MV-4-11 (cell line): ENCODE measurements at regions not wholly inside any gene's neighbourhood (a gene's known extent, or its start where the extent isn't known, plus 50 kb on each side); places are given as distances from the start of the nearest gene placed in this dataset.

Experiments used
- DNase-seq: peaks from one replicate; lab custom pipeline; 2025; lab: John Stamatoyannopoulos, UW

DNA sequence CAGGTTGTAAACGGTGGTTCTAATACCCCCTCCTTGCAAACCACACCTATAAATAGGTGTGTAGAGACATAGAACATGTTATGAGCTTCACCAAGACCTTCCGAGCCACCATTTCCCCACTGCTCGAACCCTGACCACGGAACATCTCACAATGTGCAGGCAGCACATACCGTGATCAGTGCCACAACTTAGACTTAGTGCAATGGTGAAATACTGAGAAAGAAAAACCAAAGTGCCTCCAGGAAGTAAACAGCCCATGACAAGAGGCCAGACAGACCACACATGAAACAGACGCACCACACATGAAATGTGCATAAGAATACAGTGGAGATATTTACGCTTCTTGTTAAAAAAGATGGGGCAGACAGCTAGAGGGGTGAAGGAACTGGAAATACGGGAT is 166.9 kb upstream of the CCND2 start:
- DNase-seq: peak; percentile 13

DNA sequence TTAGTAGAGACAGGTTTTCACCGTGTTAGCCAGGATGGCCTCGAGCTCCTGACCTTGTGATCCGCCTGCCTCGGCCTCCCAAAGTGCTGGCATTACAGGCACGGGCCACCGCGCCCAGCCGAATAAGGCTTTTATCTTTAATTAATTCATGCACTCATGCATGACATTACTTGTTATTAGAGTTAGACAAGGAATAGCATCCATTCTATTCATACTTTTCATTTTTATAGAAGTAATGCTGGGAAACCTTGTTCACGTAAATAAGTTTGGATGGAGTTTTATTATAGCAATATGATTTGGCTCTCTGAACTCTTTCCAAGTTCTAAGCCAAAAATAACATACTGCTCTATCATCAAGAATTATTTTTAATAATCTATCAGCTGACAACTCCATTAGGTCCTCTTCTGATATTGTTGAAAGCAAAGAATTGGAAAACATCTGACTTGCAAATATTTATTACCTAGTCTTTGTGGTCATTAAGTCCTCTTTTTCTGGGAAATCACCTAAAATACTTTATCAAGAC is 168.8 kb upstream of the CCND2 start:
- DNase-seq: no peak

DNA sequence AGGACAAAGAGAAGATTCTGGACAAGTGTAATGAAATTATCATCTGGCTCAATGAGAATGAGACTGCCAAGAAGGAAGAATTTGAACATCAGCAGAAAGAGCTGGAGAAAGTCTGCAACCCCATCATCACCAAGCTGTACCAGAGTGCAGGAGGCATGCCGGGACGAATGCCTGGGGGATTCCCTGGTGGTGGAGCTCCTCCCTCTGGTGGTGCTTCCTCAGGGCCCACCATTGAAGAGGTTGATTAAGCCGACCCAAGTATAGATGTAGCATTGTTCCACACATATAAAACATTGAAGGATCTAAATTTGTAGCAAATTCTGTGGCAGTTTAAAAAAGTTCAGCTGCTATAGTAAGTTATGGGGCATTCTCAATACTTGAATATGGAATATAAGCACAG is 174.3 kb upstream of the CCND2 start:
- no peak for DNase-seq

DNA sequence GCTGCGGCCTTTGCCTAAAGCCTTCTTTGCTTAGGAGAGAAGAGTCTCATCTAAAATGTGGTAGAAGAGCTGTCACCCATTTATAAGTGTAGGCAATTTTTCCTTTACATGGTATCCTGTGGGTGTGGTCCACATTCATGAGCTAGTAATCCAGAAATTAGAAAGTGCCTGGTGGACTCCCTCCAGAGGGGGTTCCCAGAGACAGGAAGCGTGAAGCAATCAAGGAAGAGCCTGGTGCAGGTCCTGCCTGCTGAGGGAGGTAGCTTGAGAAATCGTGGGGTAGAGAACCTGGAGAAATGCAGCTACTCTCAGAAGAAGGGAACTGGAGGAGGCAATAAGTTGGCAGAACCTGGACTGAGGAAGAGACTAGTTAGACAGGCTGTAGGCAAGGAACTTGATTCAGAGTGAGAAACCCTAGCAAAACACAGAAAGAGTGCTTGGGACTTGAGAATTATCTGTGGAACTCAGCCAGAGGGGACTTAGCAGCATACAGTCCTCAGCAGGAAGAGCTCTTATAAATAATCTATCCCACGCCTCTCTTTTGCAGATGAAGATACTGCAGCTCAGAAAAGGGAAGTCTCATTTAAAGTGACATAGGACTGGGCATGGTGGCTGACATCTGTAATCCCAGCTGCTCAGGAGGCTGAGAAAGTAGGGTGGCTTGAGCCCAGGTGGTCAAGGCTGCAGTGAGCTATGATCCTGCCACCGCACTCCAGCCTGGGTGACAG is 182.4 kb upstream of the CCND2 start:
- DNase-seq: peak; percentile 44

DNA sequence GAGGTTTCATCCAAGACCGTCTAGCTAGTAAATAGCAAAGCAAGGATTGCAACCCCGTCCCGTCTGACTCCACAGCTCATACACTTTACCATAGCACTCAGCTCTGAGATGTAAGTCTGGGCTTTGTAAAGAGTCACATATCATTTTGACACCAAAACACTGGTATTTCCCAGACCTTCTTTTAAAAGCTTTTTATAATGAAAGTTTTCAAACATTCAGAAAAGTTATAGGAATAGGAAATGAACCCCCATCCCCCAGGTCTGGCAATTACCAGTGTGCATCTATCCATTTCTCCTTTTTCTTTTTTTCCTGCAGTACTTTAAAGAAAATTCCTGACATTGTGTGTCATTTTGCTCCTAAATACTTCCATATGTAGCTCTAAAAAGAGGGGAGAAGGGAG is 183.6 kb upstream of the CCND2 start:
- DNase-seq: no peak

DNA sequence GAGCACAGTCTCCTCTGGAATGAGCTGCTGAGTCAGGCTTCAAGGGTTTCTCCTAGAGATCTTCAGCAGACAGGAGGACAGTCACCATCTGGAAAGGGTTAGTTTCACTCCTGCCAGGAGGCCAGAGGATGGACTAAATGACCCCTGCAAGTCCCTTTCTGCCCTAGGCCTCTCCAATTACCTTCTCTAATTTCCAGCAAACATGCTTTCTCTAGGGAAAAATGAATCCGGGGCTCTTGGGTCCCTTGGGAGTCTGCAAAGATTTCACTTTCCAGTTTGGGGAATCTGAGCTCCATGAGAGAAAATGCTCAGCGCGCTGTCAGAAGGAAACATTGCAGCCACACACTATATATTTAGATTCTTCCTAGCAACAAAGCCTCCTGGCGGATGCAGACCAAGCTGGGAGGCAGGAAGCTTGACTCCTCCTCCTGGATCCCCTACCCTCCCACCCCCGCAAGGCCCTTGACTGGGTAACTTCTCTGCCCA is 184.4 kb upstream of the CCND2 start:
- no peak for DNase-seq

DNA sequence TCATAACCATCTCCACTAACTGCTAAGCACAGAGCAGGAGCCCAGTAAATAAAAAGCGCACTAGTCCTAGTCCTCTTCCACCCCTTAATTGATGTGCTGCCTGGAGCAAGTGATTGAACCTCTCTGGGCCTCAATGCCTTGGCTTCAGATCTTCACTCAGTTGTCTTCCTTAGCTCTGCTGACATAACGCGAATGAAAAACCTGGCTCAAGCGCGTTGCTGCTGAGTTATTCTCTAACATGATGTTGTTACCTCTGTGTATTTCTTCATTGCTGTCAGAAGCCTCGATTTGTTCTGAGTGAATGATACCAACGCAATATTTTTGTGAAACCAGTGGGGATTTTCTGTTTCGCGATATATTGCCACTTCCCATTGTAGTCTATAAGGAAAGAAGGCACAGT is 185.1 kb upstream of the CCND2 start:
- DNase-seq: no peak

DNA sequence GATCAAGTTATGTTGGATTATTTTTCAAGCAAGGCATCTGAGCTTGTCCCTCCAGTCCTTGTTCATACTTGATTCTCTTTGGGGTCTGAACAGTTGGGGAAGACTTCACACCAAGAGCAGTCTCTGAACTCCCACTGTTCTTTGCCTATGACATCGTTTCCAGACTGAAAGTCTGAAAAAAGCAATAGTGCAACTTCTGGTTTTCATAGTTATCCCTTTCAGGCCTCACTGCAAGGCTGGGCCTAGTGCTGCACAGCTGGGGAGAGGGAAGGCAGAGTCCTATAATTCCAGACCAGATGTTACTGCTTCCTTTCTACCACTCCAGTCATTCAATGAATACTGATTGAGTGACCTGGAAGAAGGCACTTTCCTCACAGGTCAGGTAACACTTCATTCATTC is 187.1 kb upstream of the CCND2 start:
- no peak for DNase-seq

DNA sequence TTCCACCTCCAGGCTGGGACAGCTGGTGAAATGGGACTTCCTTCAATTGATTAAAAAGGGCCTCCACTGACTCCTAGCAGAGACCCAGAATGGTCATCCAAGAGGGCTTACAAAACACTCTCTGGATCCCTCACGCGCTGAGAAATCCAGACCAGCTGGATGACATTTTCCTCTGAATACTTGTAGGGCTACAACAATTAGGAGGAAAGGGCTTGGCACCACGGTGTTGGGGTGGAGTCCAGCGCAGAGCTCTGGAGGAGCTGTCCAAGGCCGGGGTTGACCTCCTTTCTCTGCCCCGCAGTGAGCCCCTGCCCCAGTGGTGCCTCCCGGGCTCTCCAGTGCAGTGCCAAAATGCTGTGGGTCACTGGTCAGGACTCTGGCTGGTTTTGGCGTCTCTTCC is 189.0 kb upstream of the CCND2 start:
- DNase-seq: no peak

DNA sequence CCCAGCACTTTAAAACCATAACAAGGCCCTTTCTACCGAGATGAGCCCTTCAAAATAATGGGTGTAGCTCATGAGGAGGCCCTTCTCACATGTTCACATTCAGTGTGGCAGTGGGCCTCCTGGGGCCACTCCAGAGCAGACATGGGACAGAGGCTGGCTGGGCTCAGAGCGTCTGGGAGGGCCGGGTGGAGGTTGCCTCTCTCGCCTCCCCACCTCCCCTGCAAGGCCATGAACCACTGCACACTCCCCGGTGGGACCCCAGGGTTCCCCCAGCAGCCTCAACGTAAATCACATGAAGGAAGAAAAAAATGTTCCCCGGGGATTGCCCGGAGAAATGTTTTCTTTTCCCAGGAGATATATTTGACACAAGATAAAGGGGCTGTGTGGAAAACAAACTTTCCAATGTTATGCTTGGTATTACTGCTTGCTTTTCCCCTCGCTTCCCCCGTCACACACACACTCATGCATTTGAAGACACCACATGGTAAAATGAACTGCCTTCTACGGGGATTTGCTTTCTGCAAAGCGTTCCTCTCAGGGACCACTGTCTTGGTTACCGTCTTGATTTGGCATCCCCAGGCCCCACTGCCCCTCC is 190.7 kb upstream of the CCND2 start:
- DNase-seq: no peak

DNA sequence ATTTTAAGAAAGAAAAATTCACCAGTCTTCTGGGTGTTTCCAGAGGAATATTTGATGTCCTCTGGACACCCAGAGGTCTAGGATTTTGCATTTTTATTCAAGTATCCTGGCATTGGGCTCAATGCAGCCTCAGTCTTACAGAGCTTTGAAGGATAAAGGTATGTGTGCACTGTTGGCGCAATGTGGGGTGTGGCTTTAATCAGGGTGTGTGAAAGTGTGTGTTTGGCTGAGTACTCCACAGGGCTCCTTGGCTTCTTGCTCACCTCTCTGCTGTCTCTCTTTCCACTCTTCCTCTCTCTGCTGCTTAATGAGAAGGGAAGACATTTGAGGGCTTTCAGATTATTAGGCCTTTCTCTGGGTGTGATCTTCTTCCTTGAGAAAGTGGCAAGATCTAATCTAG is 193.3 kb upstream of the CCND2 start:
- DNase-seq: no peak

DNA sequence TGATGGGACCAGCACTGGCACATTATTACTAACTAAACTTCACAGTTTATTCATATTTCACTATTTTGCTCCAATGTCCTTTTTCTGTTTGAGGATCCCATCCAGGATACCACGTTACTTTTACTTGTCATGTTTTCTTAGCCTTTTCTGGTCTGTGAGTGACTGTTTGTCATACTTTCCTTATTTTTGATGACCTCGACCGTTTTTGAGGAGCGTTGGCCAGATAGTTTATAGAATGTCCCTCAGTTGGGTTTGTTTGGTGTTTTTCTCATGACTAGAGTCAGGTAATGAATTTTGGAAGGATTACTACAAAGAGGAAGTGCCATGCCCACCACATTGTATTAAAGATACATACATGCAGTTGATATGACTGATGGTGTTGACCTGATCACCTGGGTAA is 199.4 kb upstream of the CCND2 start:
- DNase-seq: no peak

DNA sequence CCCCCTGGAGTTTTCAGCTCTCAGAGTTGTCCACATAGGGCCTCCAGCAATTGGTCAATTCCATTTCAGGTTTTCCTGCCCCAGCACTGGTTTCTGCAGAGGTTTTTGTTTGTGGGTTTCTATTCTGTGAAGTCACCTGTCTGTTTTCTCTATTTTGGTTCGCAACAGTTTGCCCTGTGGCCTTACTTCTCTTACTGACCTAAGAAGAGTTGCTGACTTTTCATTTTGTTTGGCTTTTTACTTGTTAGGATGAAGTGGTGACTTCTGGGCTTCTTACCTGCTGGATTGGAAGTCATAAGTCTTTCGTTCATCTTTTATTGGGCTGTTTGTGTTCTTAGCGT is 196.4 kb upstream of the PARP11 start:
- DNase-seq: no peak

DNA sequence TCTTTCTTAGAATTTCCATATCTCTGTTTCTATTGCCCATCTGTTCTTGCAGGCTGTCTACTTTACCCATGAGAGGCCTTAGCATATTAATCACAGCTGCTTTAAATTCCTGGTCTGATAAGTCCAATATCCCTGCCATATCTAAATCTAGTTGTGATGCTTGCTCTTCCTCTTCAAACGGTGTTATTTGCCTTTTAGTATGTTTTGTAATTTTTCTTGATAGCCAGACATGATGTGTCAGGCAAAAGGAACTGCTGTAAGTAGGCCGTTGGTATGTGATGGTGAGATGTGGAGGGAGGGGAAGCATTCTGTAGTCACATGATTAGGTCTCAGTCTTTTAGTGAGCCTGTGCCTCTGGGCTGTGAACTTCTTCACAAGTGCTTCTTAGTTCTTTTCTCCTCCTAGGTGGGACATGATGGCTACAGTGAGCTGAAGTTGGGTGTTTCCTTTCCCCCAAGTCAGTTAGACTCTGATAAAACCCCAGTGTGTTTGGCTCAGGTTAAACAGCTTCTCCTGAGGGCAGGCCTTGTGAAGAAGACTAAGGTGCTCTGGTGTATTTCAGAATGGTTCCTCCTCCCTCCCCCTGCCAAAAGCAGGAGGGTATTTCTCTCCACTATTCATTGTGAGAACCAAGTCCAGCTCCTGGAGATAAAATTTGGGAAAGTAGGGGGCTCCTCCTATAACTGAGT is 195.9 kb upstream of the PARP11 start:
- DNase-seq: peak; percentile 2

DNA sequence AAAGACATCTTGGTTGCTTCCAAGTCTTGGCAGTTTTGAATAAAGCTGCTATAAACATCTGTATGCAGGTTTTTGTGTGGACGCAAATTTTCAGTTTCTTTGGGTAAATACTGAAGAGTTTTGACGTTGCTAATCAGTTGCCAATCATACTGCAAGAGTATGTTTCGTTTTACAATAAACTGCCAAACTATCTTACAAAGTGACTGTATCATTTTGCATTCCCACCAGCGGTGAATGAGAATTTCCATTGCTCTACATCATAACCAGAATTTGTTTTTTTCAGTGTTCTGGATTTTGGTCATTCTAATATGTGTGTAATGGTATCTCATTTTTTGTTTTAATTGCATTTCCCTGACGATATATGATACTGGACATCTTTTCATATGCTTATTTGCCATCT is 190.8 kb upstream of the PARP11 start:
- no peak for DNase-seq

DNA sequence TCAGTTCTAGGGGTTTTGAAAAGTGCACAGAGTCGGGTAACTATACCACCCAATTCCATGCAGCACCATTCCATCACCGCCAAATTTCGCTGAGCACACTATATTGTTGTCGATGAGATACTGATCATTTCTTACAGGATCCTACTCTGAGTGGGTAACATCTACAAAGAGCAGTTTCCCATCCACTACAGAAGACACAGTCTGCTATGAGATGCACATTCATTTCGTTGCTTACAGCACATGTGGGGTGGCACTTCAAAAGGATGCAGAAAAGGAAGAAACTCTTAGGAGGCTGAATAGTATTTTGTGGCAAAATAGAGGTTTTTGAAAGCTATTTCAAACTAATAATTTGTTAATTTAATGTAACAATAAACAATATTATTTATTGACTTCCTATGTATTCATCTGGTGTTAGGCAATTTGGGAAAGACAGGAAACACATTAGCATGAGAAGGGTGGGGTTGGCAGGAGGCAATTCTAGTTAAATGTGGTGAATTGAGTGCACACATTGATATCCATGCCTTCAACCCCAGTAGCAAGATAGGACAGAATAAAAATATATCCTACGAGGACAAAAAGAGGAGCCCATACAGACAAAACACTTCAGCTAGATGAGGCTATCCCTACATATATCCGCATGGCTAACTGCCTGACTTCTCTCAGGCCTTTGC is 186.8 kb upstream of the PARP11 start:
- no peak for DNase-seq

DNA sequence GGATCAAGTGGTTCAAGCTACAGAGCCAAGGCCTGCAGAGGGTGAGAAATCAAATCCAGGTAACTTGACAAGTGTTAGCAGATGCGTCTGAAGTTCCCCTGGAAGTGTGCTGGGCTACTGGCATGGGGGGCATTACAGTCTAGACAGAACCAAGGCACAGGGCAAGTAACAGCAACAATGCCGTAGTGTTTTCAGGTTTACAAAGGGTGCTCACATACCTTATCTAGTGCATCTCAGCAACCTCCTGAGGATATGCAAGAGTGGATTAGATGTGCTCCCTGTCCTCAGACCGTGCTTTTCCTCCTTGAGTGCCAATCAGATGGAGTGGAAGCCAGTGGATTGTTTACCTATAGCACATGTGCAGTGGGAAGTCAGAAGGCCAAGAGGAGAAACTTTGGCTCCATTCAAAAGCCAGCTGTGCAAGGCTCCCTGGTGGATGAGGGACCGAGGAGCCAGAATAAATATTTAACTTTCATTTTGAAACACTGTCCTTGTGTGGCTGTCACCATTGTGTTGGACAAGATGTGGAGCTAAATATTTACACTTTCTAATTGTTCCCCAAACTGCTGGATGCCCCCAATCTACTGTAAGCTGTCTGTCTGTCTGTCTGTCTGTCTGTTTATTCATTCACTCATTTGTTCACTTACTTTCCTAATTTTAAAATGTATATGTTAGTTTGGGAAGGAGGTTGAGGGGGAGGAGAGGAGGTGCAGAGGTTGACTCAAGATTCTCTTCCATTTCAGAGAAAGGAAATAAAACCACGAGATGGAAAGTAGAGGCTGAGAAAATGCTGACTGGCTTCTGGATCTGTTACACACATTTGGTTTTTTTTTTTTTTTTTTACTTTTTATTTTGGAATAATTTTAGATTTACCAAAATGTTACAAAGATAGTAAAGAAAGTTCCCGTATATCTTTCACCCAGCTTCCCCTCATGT is 184.0 kb upstream of the PARP11 start:
- no peak for DNase-seq

DNA sequence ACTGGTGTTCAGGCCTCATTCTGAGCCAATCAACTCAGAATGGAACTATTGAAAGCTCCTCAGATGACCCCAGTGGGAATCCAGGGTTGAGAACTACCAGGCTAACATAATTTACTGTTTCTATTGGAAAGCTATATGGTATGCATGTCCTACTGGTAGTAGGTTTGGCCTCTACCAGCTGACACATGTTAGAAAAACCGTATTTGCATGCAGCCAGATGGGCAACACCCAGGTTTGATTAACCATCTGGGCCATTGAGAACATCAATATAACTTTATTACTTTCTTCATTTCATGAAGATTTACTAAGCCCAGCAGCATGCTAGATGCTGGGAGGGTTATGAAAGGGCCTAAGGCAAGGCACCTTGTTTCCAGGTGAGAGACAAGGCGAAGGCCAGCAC is 181.4 kb upstream of the PARP11 start:
- no peak for DNase-seq

DNA sequence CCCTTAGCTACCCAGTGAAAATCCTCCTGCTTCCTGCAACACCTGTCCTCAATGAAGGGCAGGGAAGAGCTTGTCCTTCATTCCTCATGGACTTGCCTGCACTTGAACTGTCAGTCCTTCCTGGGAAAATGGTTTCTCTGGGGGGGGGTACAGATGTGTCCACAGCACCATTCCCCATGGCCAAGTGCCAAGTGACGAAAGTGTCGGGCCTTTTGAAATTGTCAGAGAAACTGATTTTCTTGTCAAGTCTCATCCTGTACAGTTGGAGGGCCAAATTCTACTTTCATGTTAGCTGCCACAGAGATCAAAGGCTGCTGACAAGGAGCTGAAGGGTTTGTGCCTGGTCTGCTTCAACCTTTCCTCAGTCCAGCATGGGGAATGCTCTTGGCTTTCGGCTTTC is 179.5 kb upstream of the PARP11 start:
- no peak for DNase-seq

DNA sequence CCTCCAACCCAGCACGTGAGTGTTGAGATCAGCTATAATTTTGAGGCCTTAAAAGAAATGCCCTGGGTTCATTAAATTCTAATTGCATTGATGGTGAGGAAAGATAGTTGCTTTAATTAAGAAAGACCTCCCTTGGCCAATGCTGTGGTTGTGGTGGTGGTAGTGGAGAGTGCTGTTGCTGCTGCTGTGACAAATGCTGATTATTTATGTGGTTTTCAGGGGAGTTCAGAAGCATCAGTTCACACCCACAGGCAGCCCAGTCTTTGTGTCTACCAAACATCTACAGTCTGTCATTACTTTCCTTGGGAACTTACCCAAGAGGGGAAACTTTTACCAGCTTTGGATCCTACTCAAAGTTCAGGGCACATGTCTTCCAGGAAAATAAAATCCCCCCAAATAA is 178.4 kb upstream of the PARP11 start:
- no peak for DNase-seq

DNA sequence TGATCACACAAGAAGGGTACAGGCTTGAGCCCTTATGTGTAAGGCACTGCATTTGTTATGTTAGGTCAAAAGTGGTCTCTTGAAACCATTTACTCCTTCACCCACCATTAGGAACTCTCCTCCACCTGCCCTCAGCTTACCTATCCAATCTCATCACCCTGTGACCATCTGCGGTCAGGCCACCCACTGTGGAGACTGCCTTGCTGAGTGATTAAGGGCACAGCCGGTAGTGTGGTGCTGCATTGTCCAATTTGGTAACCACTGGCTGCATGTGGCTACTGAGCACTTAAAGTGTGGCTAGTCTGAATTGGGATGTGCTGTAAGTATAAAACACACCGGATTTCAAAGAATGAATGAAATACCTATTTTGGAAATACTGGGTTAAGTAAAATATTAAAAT is 177.1 kb upstream of the PARP11 start:
- no peak for DNase-seq
